H1 (cell line): ENCODE measurements at regions not wholly inside any gene's neighbourhood (a gene's known extent, or its start where the extent isn't known, plus 50 kb on each side); places are given as distances from the start of the nearest gene placed in this dataset.

Experiments
- CTCF ChIA-PET: fragments of 300-600 bp; sonication (Branson Sonifier 250); formaldehyde crosslinking; loops from one replicate; lab custom pipeline; 2021; ENCODE audit not compliant: partially characterized antibody; lab: Charles Lee
- POLR2A ChIA-PET: fragments of 300-600 bp; sonication (Branson Sonifier 250); formaldehyde crosslinking; loops from one replicate; lab custom pipeline; 2021; ENCODE audit warnings: inconsistent platforms; ENCODE audit not compliant: partially characterized antibody; lab: Charles Lee
- DNase-seq, 2 experiments: peaks; one replicate each; pipeline versions ENCODE4 v3.0.0 to v3.0.0-alpha.2; 2010 to 2022; ENCODE audit warnings: low spot score in 2 of 2, low read depth in 1 of 2, mixed read lengths in 1 of 2
- FAIRE-seq: peaks from 2 replicates; lab custom pipeline; 2011; peaks lifted over from hg19 to GRCh38; lab: Jason Lieb, UNC
- H2AFZ ChIP-seq: 2 replicates; pipeline ENCODE4 v1.8.1; 2012; ENCODE audit warnings: low read length, inconsistent platforms
- H2AK5ac ChIP-seq: 2 replicates; pipeline ENCODE4 v1.6.1; 2013; ENCODE audit warnings: low read depth, low read length
- H2BK120ac ChIP-seq: replicated peaks from 2 replicates; pipeline ENCODE3; 2013; ENCODE audit warnings: low read depth, low read length, inconsistent platforms
- H2BK12ac ChIP-seq: 2 replicates; pipeline ENCODE4 v1.6.1; 2013; ENCODE audit warnings: low read depth, low read length
- H2BK15ac ChIP-seq: 2 replicates; pipeline ENCODE4 v1.6.1; 2013; ENCODE audit warnings: low read length
- H2BK20ac ChIP-seq: 2 replicates; pipeline ENCODE4 v1.6.1; 2013; ENCODE audit warnings: low read length
- H2BK5ac ChIP-seq: 2 replicates; pipeline ENCODE4 v1.6.1; 2013; ENCODE audit warnings: low read depth, low read length
- H3K14ac ChIP-seq: 2 replicates; pipeline ENCODE4 v1.6.1; 2013; ENCODE audit warnings: inconsistent platforms; ENCODE audit not compliant: insufficient read length
- H3K18ac ChIP-seq: 2 replicates; pipeline ENCODE4 v1.6.1; 2013; ENCODE audit warnings: low read length; ENCODE audit errors: extremely low read depth
- H3K23ac ChIP-seq: 2 replicates; pipeline ENCODE4 v1.6.1; 2013; ENCODE audit warnings: inconsistent platforms; ENCODE audit not compliant: insufficient read length
- H3K23me2 ChIP-seq: 2 replicates; pipeline ENCODE4 v1.6.1; 2013; ENCODE audit warnings: low read depth, low read length
- H3K27ac ChIP-seq: 2 replicates; pipeline ENCODE4 v1.6.1; 2011; ENCODE audit warnings: low read depth, low read length, inconsistent platforms
- H3K27me3 ChIP-seq, 4 experiments: replicated peaks in 1 of 4; 1 replicate in 1 of 4; 2 replicates in 3 of 4; pipeline versions ENCODE4 v1.6.1 to v1.8.1; 2011 to 2013; ENCODE audit warnings: low read length in 3 of 4, mild to moderate bottlenecking in 3 of 4, inconsistent platforms in 2 of 4, mixed read lengths in 2 of 4, moderate library complexity in 1 of 4; ENCODE audit not compliant: control insufficient read depth in 3 of 4, insufficient read depth in 3 of 4; ENCODE audit errors: extremely low read depth in 1 of 4
- H3K36me3 ChIP-seq, 4 experiments: 2 replicates each; pipeline versions ENCODE4 v1.6.1 to v1.8.1; 2011 to 2013; ENCODE audit warnings: mild to moderate bottlenecking in 4 of 4, low read length in 3 of 4, moderate library complexity in 2 of 4, control low read depth in 1 of 4, inconsistent platforms in 1 of 4; ENCODE audit not compliant: insufficient read depth in 4 of 4, control insufficient read depth in 2 of 4
- H3K4ac ChIP-seq: replicated peaks from 2 replicates; pipeline ENCODE3; 2013; ENCODE audit warnings: low read length, low read depth, mixed read lengths, inconsistent platforms; ENCODE audit not compliant: insufficient read length
- H3K4me1 ChIP-seq, 4 experiments: replicated peaks in 1 of 4; 1 replicate in 1 of 4; 2 replicates in 3 of 4; pipeline versions ENCODE4 v1.6.1 to v1.8.1; 2011 to 2013; ENCODE audit warnings: low read length in 3 of 4, inconsistent platforms in 2 of 4, mixed read lengths in 1 of 4; ENCODE audit not compliant: insufficient read depth in 4 of 4, control insufficient read depth in 3 of 4
- H3K4me2 ChIP-seq, 2 experiments: 2 replicates each; pipeline versions ENCODE4 v1.6.1 to v1.8.1; 2011 to 2013; ENCODE audit warnings: low read depth in 2 of 2, low read length in 2 of 2, control low read depth in 1 of 2, inconsistent platforms in 1 of 2, mild to moderate bottlenecking in 1 of 2; ENCODE audit not compliant: insufficient read depth in 1 of 2
- H3K4me3 ChIP-seq, 4 experiments: fragments of 200-600, 300-600 bp in 1 of 4; sonication (generic), shearing (Covaris generic), sonication (Bioruptor Twin) in 1 of 4; 2 replicates each; pipeline versions ENCODE4 v1.5.1 to v1.8.1; 2011 to 2016; ENCODE audit warnings: low read length in 4 of 4, low read depth in 3 of 4, control low read depth in 2 of 4, inconsistent platforms in 2 of 4, mild to moderate bottlenecking in 2 of 4, mixed read lengths in 1 of 4, moderate library complexity in 1 of 4; ENCODE audit not compliant: insufficient read depth in 2 of 4; ENCODE audit errors: extremely low read depth in 1 of 4
- H3K56ac ChIP-seq: replicated peaks from 2 replicates; pipeline ENCODE3; 2013; ENCODE audit warnings: low read depth, mild to moderate bottlenecking, mixed read lengths, low read length, inconsistent platforms; ENCODE audit not compliant: insufficient read length
- H3K79me1 ChIP-seq: 2 replicates; pipeline ENCODE4 v1.6.1; 2013; ENCODE audit warnings: low read depth, low read length, control low read depth
- H3K79me2 ChIP-seq, 2 experiments: 2 replicates each; pipeline versions ENCODE4 v1.6.1 to v1.8.1; 2012 to 2013; ENCODE audit warnings: low read length in 2 of 2, mild to moderate bottlenecking in 2 of 2, inconsistent platforms in 1 of 2; ENCODE audit not compliant: insufficient read depth in 2 of 2, control insufficient read depth in 1 of 2
- H3K9ac ChIP-seq, 4 experiments: replicated peaks in 1 of 4; 1 replicate in 1 of 4; 2 replicates in 3 of 4; pipeline versions ENCODE4 v1.6.1 to v1.8.1; 2011 to 2013; ENCODE audit warnings: low read depth in 3 of 4, low read length in 3 of 4, control low read depth in 2 of 4, mild to moderate bottlenecking in 2 of 4, moderate library complexity in 2 of 4, inconsistent platforms in 1 of 4; ENCODE audit errors: extremely low read depth in 1 of 4
- H3K9me3 ChIP-seq, 2 experiments: 2 replicates each; pipeline versions ENCODE4 v1.6.1 to v1.8.1; 2012 to 2013; ENCODE audit warnings: mild to moderate bottlenecking in 2 of 2, moderate library complexity in 2 of 2, control low read depth in 1 of 2, inconsistent platforms in 1 of 2, low read depth in 1 of 2, low read length in 1 of 2, mixed read lengths in 1 of 2; ENCODE audit not compliant: insufficient read depth in 2 of 2
- H4K20me1 ChIP-seq, 2 experiments: replicated peaks in 1 of 2; 2 replicates each; pipeline versions ENCODE3 to v1.8.1; 2011 to 2013; ENCODE audit warnings: inconsistent platforms in 2 of 2, low read length in 2 of 2, mild to moderate bottlenecking in 1 of 2; ENCODE audit not compliant: insufficient read depth in 2 of 2, control insufficient read depth in 1 of 2
- H4K5ac ChIP-seq: 2 replicates; pipeline ENCODE4 v1.6.1; 2013; ENCODE audit warnings: low read length, low read depth, mixed read lengths, inconsistent platforms; ENCODE audit not compliant: insufficient read length
- H4K8ac ChIP-seq: 2 replicates; pipeline ENCODE4 v1.8.0; 2013; ENCODE audit warnings: mild to moderate bottlenecking, moderate library complexity, low read length, inconsistent platforms; ENCODE audit not compliant: insufficient read depth; ENCODE audit errors: extremely low read depth
- H4K91ac ChIP-seq: replicated peaks from 2 replicates; pipeline ENCODE3; 2013; ENCODE audit warnings: low read length, mixed read lengths, inconsistent platforms; ENCODE audit not compliant: insufficient read length
- GABPA ChIP-seq: IDR thresholded peaks from 2 replicates; pipeline ENCODE4 v1.6.1; 2011; ENCODE audit warnings: mild to moderate bottlenecking, low read length, moderate library complexity, borderline replicate concordance; ENCODE audit not compliant: insufficient read depth
- HDAC2 ChIP-seq, 2 experiments: fragments of 300-600 bp in 1 of 2; sonication (generic) in 1 of 2; IDR thresholded peaks; 2 replicates each; pipeline ENCODE4 v1.6.1; 2011 to 2012; ENCODE audit warnings: low read depth in 2 of 2, low read length in 2 of 2, mild to moderate bottlenecking in 2 of 2, moderate library complexity in 2 of 2, borderline replicate concordance in 1 of 2, inconsistent platforms in 1 of 2
- HDAC6 ChIP-seq: IDR thresholded peaks from one replicate; pipeline ENCODE4 v1.7.1; 2012; ENCODE audit warnings: low read depth, mild to moderate bottlenecking, inconsistent platforms, low read length, moderate library complexity
- KDM1A ChIP-seq: fragments of 200-600, 300-600 bp; sonication (generic); IDR thresholded peaks from 2 replicates; pipeline ENCODE4 v1.7.1; 2016; ENCODE audit warnings: mild to moderate bottlenecking, low read length, borderline replicate concordance
- NANOG ChIP-seq: IDR thresholded peaks from 2 replicates; pipeline ENCODE4 v1.6.1; 2011; ENCODE audit warnings: low read length, low read depth, mild to moderate bottlenecking, inconsistent platforms; ENCODE audit not compliant: insufficient read depth, poor library complexity, severe bottlenecking
- POLR2A ChIP-seq, 2 experiments: IDR thresholded peaks; 1 replicate in 1 of 2; 2 replicates in 1 of 2; pipeline ENCODE4 v1.6.1; 2011; ENCODE audit warnings: low read depth in 2 of 2, low read length in 2 of 2, mild to moderate bottlenecking in 2 of 2; ENCODE audit errors: control extremely low read depth in 1 of 2
- POU5F1 ChIP-seq: IDR thresholded peaks from 2 replicates; pipeline ENCODE4 v1.6.1; 2011; ENCODE audit warnings: low read depth, mild to moderate bottlenecking, low read length, moderate library complexity
- RNF2 ChIP-seq: fragments of 200-900, 300-1000 bp; sonication (generic); IDR thresholded peaks from 2 replicates; pipeline ENCODE4 v1.7.1; 2016; ENCODE audit warnings: borderline replicate concordance, low read depth, mild to moderate bottlenecking, antibody characterized with exemption, low read length; ENCODE audit not compliant: poor library complexity, severe bottlenecking; ENCODE audit errors: missing control alignments
- TCF12 ChIP-seq: IDR thresholded peaks from 2 replicates; pipeline ENCODE4 v1.6.1; 2011; ENCODE audit warnings: low read depth, mild to moderate bottlenecking, low read length
- WGBS, 2 experiments: shearing (Covaris generic) in 1 of 2; methylation state at CpG; one replicate each; pipeline versions ENCODE4 v1.1.6 to v1.1.7; 2013 to 2015; ENCODE audit warnings: low lambda C conversion rate in 2 of 2, mixed read lengths in 2 of 2, inconsistent platforms in 1 of 2, low coverage in 1 of 2, missing lambda C conversion rate in 1 of 2; ENCODE audit not compliant: insufficient replicate concordance in 2 of 2, insufficient coverage in 1 of 2, insufficient read length in 1 of 2; ENCODE audit errors: extremely low coverage in 1 of 2, missing lambda C conversion rate in 1 of 2; 5-methylcytosine and 5-hydroxymethylcytosine counted together
- TF ChIP-seq, protein P1 (sequence below): IDR thresholded peaks from 2 replicates; pipeline ENCODE4 v1.6.1; 2011; ENCODE audit warnings: low read length, improper control_type of control experiment

DNA sequence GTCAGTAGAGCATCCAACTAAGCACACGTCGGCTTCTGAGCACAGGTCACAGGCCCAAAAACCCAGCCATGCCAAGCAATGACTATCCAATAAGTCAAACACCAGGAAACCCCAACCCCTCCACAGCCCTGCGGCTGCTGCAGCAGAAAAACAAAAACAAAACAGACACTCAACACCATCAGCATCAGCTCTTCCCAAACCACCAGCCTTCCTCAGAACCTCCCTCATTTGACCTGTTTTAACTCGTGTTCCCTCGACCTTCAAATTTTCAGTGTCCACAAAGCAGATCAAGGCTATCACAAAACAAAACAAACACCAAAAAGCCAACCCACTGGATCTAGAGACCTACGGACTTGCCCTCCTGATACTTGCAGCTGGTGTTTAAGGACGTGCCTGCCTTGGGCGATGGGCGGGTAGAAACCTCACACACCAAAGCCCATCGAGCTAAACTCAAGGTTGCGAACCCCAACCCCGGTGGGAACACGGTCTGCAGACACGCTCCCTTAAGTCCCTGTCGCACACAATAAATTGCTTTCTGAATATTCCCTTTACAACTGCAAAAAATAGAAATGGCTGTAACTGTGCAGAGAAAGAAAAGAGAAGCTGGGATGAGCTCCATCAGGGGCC, 247.1 kb upstream of the ANKRD55 start:
- no peak overlapping the region for H3K23ac ChIP-seq
- no peak overlapping the region for H2BK120ac ChIP-seq
- H2BK15ac ChIP-seq, result no peak overlapping the region; the same call in 1 of the 2 replicates
- FAIRE-seq (no peak), DNase-seq (peak in 1 of 2 experiments; percentile 50)
- H3K4me3 ChIP-seq, result peak overlapping the region; percentile 39 to 79 (median 61); a peak in 7 of 8 replicates
- CTCF ChIA-PET, result interaction anchor here (0.6 to 1.4 kb wide), 10 partner anchors 10 to 1037 kb away, joined by 3 to 6 read pairs (median 4); no protein-coding TSS in a partner anchor
- H4K8ac ChIP-seq, result no peak overlapping the region
- peak overlapping the region; percentile 76 for H2AFZ ChIP-seq
- H3K23me2 ChIP-seq, result peaks cover 9% of the 10 kb centered on the region; the same call in 1 of the 2 replicates
- H3K4me2 ChIP-seq, result peak overlapping the region; percentile 78 to 98
- peak overlapping the region in 2 of 4 experiments; percentile 19 to 42; a peak in 3 of 7 replicates for H3K9ac ChIP-seq
- no peak overlapping the region for H3K18ac ChIP-seq
- H2AK5ac ChIP-seq, result no peak overlapping the region
- peaks cover 0 to 30% (median 13%) of the 10 kb centered on the region in 4 experiments; a peak in 6 of 7 replicates for H3K27me3 ChIP-seq
- no peak overlapping the region for H2BK5ac ChIP-seq
- H3K9me3 ChIP-seq, result no peaks in the 10 kb centered on the region
- 34% methylated on average over 15 of the region's 15 CpGs; no CpG with 5 or more reads in 1 of the 2 experiments for WGBS, 2 experiments
- no peaks in the 10 kb centered on the region for H4K20me1 ChIP-seq
- H3K14ac ChIP-seq, result no peak overlapping the region
- H2BK20ac ChIP-seq, result no peak overlapping the region
- H3K36me3 ChIP-seq, result no peaks in the 10 kb centered on the region
- POLR2A ChIA-PET, result interaction anchor here (0.6 kb wide), 1 partner anchor 167 kb away, joined by 3 read pairs; no protein-coding TSS in a partner anchor
- H2BK12ac ChIP-seq, result 0 out of 2 replicates have a peak overlapping the region, but pooled peaks have one; percentile 14
- no peaks in the 10 kb centered on the region for H3K79me1 ChIP-seq
- peaks cover 0 to 8% (median 3%) of the 10 kb centered on the region in 4 experiments; a peak in 3 of 7 replicates for H3K4me1 ChIP-seq
- H3K27ac ChIP-seq, result no peak overlapping the region
- H3K56ac ChIP-seq, result no peak overlapping the region
- H4K5ac ChIP-seq, result no peak overlapping the region
- no peaks in the 10 kb centered on the region for H3K79me2 ChIP-seq
- H3K4ac ChIP-seq, result no peak overlapping the region
- no peak overlapping the region for H4K91ac ChIP-seq
- TF ChIP-seq NANOG (no peak), POLR2A (IDR thresholded peaks at IDR 0.05; ENCODE audit: control extremely low read depth in 1 of 2, low read depth in 2 of 2, low read length in 2 of 2) (no peak), KDM1A (no peak), TCF12 (no peak), GABPA (no peak), HDAC2 (IDR thresholded peaks at IDR 0.05; ENCODE audit: borderline replicate concordance in 1 of 2, low read depth in 2 of 2, low read length in 2 of 2) (no peak), POU5F1 (no peak), RNF2 (no peak), HDAC6 (no peak)
- TF ChIP-seq, protein P1, sequence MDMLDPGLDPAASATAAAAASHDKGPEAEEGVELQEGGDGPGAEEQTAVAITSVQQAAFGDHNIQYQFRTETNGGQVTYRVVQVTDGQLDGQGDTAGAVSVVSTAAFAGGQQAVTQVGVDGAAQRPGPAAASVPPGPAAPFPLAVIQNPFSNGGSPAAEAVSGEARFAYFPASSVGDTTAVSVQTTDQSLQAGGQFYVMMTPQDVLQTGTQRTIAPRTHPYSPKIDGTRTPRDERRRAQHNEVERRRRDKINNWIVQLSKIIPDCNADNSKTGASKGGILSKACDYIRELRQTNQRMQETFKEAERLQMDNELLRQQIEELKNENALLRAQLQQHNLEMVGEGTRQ, result no peak
